ENCODE measurements at regions not wholly inside any gene's neighbourhood (a gene's known extent, or its start where the extent isn't known, plus 50 kb on each side); places are given as distances from the start of the nearest gene placed in this dataset.

DNA sequence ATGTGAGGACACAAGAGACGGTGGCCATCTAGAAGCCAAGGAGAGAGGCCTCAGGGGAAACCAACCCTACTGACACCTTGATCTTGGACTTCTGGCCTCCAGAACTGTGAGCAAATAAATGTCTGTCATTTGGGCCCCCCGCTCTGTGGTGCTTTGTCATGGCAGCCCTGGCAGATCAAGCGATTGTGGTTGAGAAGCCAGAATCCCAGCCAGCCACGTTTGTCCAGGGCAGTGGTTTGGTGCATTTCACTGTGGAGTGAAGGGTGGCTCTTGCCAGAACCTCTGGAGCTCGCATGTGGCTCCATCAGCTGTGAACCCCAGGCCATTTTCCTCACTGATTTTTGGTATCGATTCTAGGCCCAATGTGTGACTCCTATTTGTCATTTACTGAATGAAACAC lies 404.9 kb downstream of the BCL11B start:
- no peaks in the 10 kb centered on the region for H3K36me3 Mint-ChIP-seq (ENCODE audit: low read depth, unreplicated experiment)
- H3K9me3 Mint-ChIP-seq (ENCODE audit: unreplicated experiment): no peaks in the 10 kb centered on the region
- Histone ChIP-seq H4K20me1 (ENCODE audit: insufficient read depth, low read length) (no peaks in the 10 kb centered on the region), H3K36me3 (ENCODE audit: insufficient read depth, low read length) (no peaks in the 10 kb centered on the region), H3K4me3 (ENCODE audit: insufficient read depth, low read depth, low read length) (no peak overlapping the region), H3K9ac (ENCODE audit: low read length) (no peak overlapping the region), H3K4me1 (ENCODE audit: insufficient read depth, low read length) (no peaks in the 10 kb centered on the region), H3K4me2 (ENCODE audit: low read length) (no peak overlapping the region), H3K9me3 (ENCODE audit: insufficient read depth, low read depth, low read length) (no peaks in the 10 kb centered on the region), H3K27ac (ENCODE audit: low read depth, low read length) (no peak overlapping the region), H3K79me2 (ENCODE audit: insufficient read depth, low read length) (no peaks in the 10 kb centered on the region), H3K27me3 (ENCODE audit: insufficient read depth, low read length) (no peaks in the 10 kb centered on the region), H2AFZ (ENCODE audit: low read depth, low read length) (no peak overlapping the region)
- TF ChIP-seq, protein P1, sequence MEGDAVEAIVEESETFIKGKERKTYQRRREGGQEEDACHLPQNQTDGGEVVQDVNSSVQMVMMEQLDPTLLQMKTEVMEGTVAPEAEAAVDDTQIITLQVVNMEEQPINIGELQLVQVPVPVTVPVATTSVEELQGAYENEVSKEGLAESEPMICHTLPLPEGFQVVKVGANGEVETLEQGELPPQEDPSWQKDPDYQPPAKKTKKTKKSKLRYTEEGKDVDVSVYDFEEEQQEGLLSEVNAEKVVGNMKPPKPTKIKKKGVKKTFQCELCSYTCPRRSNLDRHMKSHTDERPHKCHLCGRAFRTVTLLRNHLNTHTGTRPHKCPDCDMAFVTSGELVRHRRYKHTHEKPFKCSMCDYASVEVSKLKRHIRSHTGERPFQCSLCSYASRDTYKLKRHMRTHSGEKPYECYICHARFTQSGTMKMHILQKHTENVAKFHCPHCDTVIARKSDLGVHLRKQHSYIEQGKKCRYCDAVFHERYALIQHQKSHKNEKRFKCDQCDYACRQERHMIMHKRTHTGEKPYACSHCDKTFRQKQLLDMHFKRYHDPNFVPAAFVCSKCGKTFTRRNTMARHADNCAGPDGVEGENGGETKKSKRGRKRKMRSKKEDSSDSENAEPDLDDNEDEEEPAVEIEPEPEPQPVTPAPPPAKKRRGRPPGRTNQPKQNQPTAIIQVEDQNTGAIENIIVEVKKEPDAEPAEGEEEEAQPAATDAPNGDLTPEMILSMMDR (IDR thresholded peaks at IDR 0.05; ENCODE audit: insufficient read depth, low read depth, low read length): no peak
- TF ChIP-seq EZH2 (IDR thresholded peaks at IDR 0.05; ENCODE audit: insufficient read depth, low read length): no peak
- H3K27me3 Mint-ChIP-seq (ENCODE audit: low read depth, unreplicated experiment): peaks cover 21% of the 10 kb centered on the region
- no peak for FAIRE-seq
- H3K4me3 Mint-ChIP-seq (ENCODE audit: unreplicated experiment): no peak overlapping the region
- no peaks in the 10 kb centered on the region for H3K4me1 Mint-ChIP-seq (ENCODE audit: low read depth, unreplicated experiment)
- DNase-seq (ENCODE audit: low read depth): no peak
- no peak overlapping the region for H3K27ac Mint-ChIP-seq (ENCODE audit: unreplicated experiment)

DNA sequence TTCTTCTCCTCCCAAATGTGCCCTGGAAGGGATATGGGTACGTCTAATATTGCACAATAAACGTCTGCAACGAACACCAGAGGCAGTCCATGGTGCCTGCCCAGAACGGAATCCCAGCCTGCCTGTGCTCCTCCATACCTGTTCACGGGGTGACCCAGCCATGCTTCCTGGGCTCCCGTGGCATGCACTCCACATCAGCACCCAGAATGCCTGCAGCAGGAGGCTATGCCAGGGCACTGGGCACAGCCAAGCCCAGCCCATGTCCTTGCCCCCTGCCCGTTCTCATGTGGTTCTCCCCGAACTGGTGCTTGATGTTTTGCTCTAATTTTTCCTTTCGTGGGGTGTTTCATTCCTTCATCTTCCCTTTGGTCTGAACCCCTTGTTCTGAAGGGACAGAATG lies 404.3 kb downstream of the BCL11B start:
- no peak overlapping the region for H3K9ac ChIP-seq (ENCODE audit: low read length)
- Mint-ChIP-seq H3K27me3 (ENCODE audit: low read depth, unreplicated experiment) (peaks cover 20% of the 10 kb centered on the region), H3K27ac (ENCODE audit: unreplicated experiment) (no peak overlapping the region), H3K4me1 (ENCODE audit: low read depth, unreplicated experiment) (no peaks in the 10 kb centered on the region), H3K36me3 (ENCODE audit: low read depth, unreplicated experiment) (no peaks in the 10 kb centered on the region), H3K9me3 (ENCODE audit: unreplicated experiment) (no peaks in the 10 kb centered on the region), H3K4me3 (ENCODE audit: unreplicated experiment) (no peak overlapping the region)
- H4K20me1 ChIP-seq (ENCODE audit: insufficient read depth, low read length): no peaks in the 10 kb centered on the region
- no peak for TF ChIP-seq EZH2 (IDR thresholded peaks at IDR 0.05; ENCODE audit: insufficient read depth, low read length)
- TF ChIP-seq, protein P1 (IDR thresholded peaks at IDR 0.05; ENCODE audit: insufficient read depth, low read depth, low read length): no peak
- H3K4me2 ChIP-seq (ENCODE audit: low read length): no peak overlapping the region
- no peak for FAIRE-seq
- no peak overlapping the region for H2AFZ ChIP-seq (ENCODE audit: low read depth, low read length)
- H3K79me2 ChIP-seq (ENCODE audit: insufficient read depth, low read length): no peaks in the 10 kb centered on the region
- no peak for DNase-seq (ENCODE audit: low read depth)
- H3K27ac ChIP-seq (ENCODE audit: low read depth, low read length): no peak overlapping the region
- H3K27me3 ChIP-seq (ENCODE audit: insufficient read depth, low read length): no peaks in the 10 kb centered on the region
- no peaks in the 10 kb centered on the region for H3K4me1 ChIP-seq (ENCODE audit: insufficient read depth, low read length)
- no peaks in the 10 kb centered on the region for H3K36me3 ChIP-seq (ENCODE audit: insufficient read depth, low read length)
- H3K9me3 ChIP-seq (ENCODE audit: insufficient read depth, low read depth, low read length): no peaks in the 10 kb centered on the region
- no peak overlapping the region for H3K4me3 ChIP-seq (ENCODE audit: insufficient read depth, low read depth, low read length)

DNA sequence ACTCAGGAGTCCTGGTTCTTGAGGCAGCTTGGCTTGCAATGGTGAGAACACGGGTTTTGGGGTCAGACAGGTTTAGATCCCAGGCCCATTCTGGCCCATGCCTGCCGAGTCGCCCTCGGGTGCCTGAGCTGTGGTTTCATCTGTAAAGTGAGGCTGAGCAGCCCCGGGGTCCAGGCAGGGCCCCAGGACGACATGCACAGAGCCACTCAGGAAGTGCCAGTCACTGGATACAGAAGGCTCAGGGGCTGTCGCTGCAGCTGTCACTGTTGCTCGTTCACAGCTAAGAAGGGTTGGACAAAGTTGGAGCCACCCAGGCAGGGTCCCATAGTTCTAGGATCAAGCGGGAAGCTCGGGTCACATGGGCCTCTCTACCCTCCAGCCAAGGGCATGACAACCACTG lies 403.1 kb downstream of the BCL11B start:
- Histone ChIP-seq H3K27me3 (ENCODE audit: insufficient read depth, low read length) (no peaks in the 10 kb centered on the region), H3K27ac (ENCODE audit: low read depth, low read length) (no peak overlapping the region), H3K9me3 (ENCODE audit: insufficient read depth, low read depth, low read length) (no peaks in the 10 kb centered on the region), H4K20me1 (ENCODE audit: insufficient read depth, low read length) (no peaks in the 10 kb centered on the region), H3K4me2 (ENCODE audit: low read length) (no peak overlapping the region), H3K4me3 (ENCODE audit: insufficient read depth, low read depth, low read length) (no peak overlapping the region), H3K9ac (ENCODE audit: low read length) (no peak overlapping the region), H3K4me1 (ENCODE audit: insufficient read depth, low read length) (no peaks in the 10 kb centered on the region), H2AFZ (ENCODE audit: low read depth, low read length) (no peak overlapping the region), H3K36me3 (ENCODE audit: insufficient read depth, low read length) (no peaks in the 10 kb centered on the region), H3K79me2 (ENCODE audit: insufficient read depth, low read length) (no peaks in the 10 kb centered on the region)
- Mint-ChIP-seq H3K4me1 (ENCODE audit: low read depth, unreplicated experiment) (no peaks in the 10 kb centered on the region), H3K27ac (ENCODE audit: unreplicated experiment) (no peak overlapping the region), H3K36me3 (ENCODE audit: low read depth, unreplicated experiment) (no peaks in the 10 kb centered on the region), H3K9me3 (ENCODE audit: unreplicated experiment) (peaks cover 3% of the 10 kb centered on the region), H3K27me3 (ENCODE audit: low read depth, unreplicated experiment) (peaks cover 25% of the 10 kb centered on the region), H3K4me3 (ENCODE audit: unreplicated experiment) (no peak overlapping the region)
- FAIRE-seq: no peak
- TF ChIP-seq, protein P1 (IDR thresholded peaks at IDR 0.05; ENCODE audit: insufficient read depth, low read depth, low read length): no peak
- no peak for TF ChIP-seq EZH2 (IDR thresholded peaks at IDR 0.05; ENCODE audit: insufficient read depth, low read length)
- DNase-seq (ENCODE audit: low read depth): no peak

Measured in astrocyte (in vitro differentiated cells and primary cell).